Body of pancreas (tissue), 4 donors: ENCODE measurements at regions not wholly inside any gene's neighbourhood (a gene's known extent, or its start where the extent isn't known, plus 50 kb on each side); places are given as distances from the start of the nearest gene placed in this dataset.

Source experiments
- POLR2A ChIP-seq, 3 donors: fragments of 450-650 bp; IDR thresholded peaks; one replicate each; pipeline ENCODE4 v1.6.1; 2016; ENCODE audit warnings: antibody characterized with exemption in 3 of 3, mild to moderate bottlenecking in 2 of 3
- TF ChIP-seq, protein P1 (sequence below), 7 experiments: fragments of 450-650 bp in 4 of 7; fragments of 200-600 bp in 3 of 7; sonication (generic) in 3 of 7; IDR thresholded peaks; one replicate each; pipeline ENCODE4 v1.5.1; 2016 to 2019; ENCODE audit warnings: antibody characterized with exemption in 7 of 7

DNA sequence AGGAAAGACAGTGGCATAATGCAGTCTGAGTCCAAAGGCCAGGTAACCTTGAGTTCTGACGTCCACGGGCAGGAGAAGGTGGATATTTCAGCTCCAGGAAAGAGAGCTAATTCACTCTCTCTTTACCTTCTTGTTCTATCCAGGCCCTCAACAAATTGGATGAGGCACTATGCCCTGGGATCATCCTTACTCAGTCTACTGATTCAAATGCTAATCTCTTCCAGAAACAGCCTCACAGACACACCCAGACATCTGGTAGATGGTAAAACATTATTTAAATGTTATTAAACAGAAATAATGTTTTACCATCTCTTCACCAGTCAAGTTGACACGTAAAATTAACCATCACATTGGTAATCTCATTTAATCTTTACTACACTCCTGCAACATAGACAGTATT is 73.0 kb downstream of the RBM11 start:
- TF ChIP-seq, protein P1, sequence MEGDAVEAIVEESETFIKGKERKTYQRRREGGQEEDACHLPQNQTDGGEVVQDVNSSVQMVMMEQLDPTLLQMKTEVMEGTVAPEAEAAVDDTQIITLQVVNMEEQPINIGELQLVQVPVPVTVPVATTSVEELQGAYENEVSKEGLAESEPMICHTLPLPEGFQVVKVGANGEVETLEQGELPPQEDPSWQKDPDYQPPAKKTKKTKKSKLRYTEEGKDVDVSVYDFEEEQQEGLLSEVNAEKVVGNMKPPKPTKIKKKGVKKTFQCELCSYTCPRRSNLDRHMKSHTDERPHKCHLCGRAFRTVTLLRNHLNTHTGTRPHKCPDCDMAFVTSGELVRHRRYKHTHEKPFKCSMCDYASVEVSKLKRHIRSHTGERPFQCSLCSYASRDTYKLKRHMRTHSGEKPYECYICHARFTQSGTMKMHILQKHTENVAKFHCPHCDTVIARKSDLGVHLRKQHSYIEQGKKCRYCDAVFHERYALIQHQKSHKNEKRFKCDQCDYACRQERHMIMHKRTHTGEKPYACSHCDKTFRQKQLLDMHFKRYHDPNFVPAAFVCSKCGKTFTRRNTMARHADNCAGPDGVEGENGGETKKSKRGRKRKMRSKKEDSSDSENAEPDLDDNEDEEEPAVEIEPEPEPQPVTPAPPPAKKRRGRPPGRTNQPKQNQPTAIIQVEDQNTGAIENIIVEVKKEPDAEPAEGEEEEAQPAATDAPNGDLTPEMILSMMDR (IDR thresholded peaks at IDR 0.05): no peak
- TF ChIP-seq POLR2A (IDR thresholded peaks at IDR 0.05): no peak
